HEK293 (cell line): ENCODE measurements at regions not wholly inside any gene's neighbourhood (a gene's known extent, or its start where the extent isn't known, plus 50 kb on each side); places are given as distances from the start of the nearest gene placed in this dataset.

Experiments
- EGR2 ChIP-seq: fragments of 450-650 bp; formaldehyde crosslinking; IDR thresholded peaks from 2 replicates; pipeline ENCODE4 v1.5.1; 2016; ENCODE audit warnings: low read depth, missing biosample characterization, missing genetic modification characterization
- GFI1B ChIP-seq: fragments of 450-650 bp; formaldehyde crosslinking; IDR thresholded peaks from 2 replicates; pipeline ENCODE4 v1.5.1; 2016; ENCODE audit warnings: missing biosample characterization, missing genetic modification characterization
- KLF10 ChIP-seq: fragments of 450-650 bp; IDR thresholded peaks from 2 replicates; pipeline ENCODE4 v1.5.1; 2018; ENCODE audit warnings: missing biosample characterization, mild to moderate bottlenecking, missing genetic modification characterization
- MYNN ChIP-seq: fragments of 450-650 bp; formaldehyde crosslinking; IDR thresholded peaks from 2 replicates; pipeline ENCODE4 v1.5.1; 2016; ENCODE audit warnings: missing biosample characterization, missing genetic modification characterization, borderline replicate concordance
- ZBTB21 ChIP-seq: fragments of 450-650 bp; formaldehyde crosslinking; IDR thresholded peaks from 2 replicates; pipeline ENCODE4 v1.5.1; 2017; ENCODE audit warnings: missing biosample characterization, missing genetic modification characterization
- ZNF121 ChIP-seq: fragments of 450-650 bp; formaldehyde crosslinking; IDR thresholded peaks from 2 replicates; pipeline ENCODE4 v1.5.1; 2016; ENCODE audit warnings: missing biosample characterization, missing genetic modification characterization
- ZNF426 ChIP-seq: fragments of 450-650 bp; formaldehyde crosslinking; IDR thresholded peaks from 2 replicates; pipeline ENCODE4 v1.5.1; 2017; ENCODE audit warnings: missing biosample characterization, missing genetic modification characterization, mild to moderate bottlenecking, inconsistent platforms, moderate library complexity
- ZNF501 ChIP-seq: fragments of 450-650 bp; formaldehyde crosslinking; IDR thresholded peaks from 2 replicates; pipeline ENCODE4 v1.5.1; 2016; ENCODE audit warnings: missing biosample characterization, missing genetic modification characterization
- ZSCAN30 ChIP-seq: fragments of 450-650 bp; IDR thresholded peaks from 2 replicates; pipeline ENCODE4 v1.5.1; 2018; ENCODE audit warnings: missing biosample characterization, mild to moderate bottlenecking, missing genetic modification characterization, moderate library complexity
- TF ChIP-seq, protein P1 (sequence below): fragments of 450-650 bp; formaldehyde crosslinking; IDR thresholded peaks from 2 replicates; pipeline ENCODE4 v1.5.1; 2016; ENCODE audit warnings: missing biosample characterization, missing genetic modification characterization
- TF ChIP-seq, protein P2 (sequence below): fragments of 450-650 bp; formaldehyde crosslinking; IDR thresholded peaks from 2 replicates; pipeline ENCODE4 v1.5.1; 2016; ENCODE audit warnings: missing biosample characterization, missing genetic modification characterization
- TF ChIP-seq, protein P3 (sequence below): fragments of 450-650 bp; formaldehyde crosslinking; IDR thresholded peaks from 2 replicates; pipeline ENCODE4 v1.5.1; 2016; ENCODE audit warnings: missing biosample characterization, missing genetic modification characterization
- TF ChIP-seq, protein P4 (sequence below): fragments of 450-650 bp; formaldehyde crosslinking; IDR thresholded peaks from 2 replicates; pipeline ENCODE4 v1.5.1; 2016; ENCODE audit warnings: missing biosample characterization, missing genetic modification characterization

DNA sequence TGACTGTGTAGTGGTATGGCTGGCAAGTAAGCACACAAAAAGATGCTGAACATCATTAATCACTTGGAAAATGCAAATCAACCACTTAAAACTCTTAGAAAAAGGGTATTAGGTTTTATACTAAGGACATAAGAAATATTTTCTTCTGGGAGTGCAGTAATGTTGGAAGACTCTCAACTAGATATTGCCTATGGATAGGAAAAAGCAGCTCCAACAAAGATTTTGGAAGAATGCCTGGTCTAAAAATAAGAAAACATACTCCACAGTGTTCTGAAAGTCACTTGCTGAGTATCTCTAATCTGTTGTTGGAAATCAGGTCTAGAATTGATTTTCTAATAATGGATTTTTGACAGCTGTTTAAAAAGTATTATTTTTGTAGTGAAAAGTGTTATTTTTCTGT lies 50.8 kb upstream of the PHYHIPL start:
- TF ChIP-seq, protein P1, sequence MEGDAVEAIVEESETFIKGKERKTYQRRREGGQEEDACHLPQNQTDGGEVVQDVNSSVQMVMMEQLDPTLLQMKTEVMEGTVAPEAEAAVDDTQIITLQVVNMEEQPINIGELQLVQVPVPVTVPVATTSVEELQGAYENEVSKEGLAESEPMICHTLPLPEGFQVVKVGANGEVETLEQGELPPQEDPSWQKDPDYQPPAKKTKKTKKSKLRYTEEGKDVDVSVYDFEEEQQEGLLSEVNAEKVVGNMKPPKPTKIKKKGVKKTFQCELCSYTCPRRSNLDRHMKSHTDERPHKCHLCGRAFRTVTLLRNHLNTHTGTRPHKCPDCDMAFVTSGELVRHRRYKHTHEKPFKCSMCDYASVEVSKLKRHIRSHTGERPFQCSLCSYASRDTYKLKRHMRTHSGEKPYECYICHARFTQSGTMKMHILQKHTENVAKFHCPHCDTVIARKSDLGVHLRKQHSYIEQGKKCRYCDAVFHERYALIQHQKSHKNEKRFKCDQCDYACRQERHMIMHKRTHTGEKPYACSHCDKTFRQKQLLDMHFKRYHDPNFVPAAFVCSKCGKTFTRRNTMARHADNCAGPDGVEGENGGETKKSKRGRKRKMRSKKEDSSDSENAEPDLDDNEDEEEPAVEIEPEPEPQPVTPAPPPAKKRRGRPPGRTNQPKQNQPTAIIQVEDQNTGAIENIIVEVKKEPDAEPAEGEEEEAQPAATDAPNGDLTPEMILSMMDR = no peak
- TF ChIP-seq, protein P2, sequence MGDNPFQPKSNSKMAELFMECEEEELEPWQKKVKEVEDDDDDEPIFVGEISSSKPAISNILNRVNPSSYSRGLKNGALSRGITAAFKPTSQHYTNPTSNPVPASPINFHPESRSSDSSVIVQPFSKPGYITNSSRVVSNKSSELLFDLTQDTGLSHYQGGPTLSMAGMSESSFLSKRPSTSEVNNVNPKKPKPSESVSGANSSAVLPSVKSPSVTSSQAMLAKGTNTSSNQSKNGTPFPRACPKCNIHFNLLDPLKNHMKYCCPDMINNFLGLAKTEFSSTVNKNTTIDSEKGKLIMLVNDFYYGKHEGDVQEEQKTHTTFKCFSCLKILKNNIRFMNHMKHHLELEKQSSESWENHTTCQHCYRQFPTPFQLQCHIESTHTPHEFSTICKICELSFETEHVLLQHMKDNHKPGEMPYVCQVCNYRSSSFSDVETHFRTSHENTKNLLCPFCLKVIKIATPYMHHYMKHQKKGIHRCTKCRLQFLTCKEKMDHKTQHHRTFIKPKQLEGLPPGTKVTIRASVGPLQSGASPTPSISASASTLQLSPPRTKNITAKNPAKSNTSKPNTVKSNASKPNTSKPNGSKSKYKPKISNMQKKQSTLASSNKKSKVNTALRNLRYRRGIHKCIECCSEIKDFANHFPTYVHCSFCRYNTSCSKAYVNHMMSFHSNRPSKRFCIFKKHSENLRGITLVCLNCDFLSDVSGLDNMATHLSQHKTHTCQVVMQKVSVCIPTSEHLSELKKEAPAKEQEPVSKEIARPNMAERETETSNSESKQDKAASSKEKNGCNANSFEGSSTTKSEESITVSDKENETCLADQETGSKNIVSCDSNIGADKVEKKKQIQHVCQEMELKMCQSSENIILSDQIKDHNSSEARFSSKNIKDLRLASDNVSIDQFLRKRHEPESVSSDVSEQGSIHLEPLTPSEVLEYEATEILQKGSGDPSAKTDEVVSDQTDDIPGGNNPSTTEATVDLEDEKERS (tag by site-specific recombination) = no peak
- no peak for TF ChIP-seq GFI1B (tag by site-specific recombination)
- no peak for TF ChIP-seq ZNF426 (tag by site-specific recombination)
- TF ChIP-seq, protein P3, sequence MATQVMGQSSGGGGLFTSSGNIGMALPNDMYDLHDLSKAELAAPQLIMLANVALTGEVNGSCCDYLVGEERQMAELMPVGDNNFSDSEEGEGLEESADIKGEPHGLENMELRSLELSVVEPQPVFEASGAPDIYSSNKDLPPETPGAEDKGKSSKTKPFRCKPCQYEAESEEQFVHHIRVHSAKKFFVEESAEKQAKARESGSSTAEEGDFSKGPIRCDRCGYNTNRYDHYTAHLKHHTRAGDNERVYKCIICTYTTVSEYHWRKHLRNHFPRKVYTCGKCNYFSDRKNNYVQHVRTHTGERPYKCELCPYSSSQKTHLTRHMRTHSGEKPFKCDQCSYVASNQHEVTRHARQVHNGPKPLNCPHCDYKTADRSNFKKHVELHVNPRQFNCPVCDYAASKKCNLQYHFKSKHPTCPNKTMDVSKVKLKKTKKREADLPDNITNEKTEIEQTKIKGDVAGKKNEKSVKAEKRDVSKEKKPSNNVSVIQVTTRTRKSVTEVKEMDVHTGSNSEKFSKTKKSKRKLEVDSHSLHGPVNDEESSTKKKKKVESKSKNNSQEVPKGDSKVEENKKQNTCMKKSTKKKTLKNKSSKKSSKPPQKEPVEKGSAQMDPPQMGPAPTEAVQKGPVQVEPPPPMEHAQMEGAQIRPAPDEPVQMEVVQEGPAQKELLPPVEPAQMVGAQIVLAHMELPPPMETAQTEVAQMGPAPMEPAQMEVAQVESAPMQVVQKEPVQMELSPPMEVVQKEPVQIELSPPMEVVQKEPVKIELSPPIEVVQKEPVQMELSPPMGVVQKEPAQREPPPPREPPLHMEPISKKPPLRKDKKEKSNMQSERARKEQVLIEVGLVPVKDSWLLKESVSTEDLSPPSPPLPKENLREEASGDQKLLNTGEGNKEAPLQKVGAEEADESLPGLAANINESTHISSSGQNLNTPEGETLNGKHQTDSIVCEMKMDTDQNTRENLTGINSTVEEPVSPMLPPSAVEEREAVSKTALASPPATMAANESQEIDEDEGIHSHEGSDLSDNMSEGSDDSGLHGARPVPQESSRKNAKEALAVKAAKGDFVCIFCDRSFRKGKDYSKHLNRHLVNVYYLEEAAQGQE (tag by site-specific recombination) = no peak
- TF ChIP-seq ZNF501 (tag by site-specific recombination) = no peak
- TF ChIP-seq, protein P4, sequence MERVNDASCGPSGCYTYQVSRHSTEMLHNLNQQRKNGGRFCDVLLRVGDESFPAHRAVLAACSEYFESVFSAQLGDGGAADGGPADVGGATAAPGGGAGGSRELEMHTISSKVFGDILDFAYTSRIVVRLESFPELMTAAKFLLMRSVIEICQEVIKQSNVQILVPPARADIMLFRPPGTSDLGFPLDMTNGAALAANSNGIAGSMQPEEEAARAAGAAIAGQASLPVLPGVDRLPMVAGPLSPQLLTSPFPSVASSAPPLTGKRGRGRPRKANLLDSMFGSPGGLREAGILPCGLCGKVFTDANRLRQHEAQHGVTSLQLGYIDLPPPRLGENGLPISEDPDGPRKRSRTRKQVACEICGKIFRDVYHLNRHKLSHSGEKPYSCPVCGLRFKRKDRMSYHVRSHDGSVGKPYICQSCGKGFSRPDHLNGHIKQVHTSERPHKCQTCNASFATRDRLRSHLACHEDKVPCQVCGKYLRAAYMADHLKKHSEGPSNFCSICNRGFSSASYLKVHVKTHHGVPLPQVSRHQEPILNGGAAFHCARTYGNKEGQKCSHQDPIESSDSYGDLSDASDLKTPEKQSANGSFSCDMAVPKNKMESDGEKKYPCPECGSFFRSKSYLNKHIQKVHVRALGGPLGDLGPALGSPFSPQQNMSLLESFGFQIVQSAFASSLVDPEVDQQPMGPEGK (tag by site-specific recombination) = no peak
- no peak for TF ChIP-seq ZNF121 (tag by site-specific recombination)
- TF ChIP-seq EGR2 (tag by site-specific recombination) = no peak
- no peak for TF ChIP-seq ZBTB21 (tag by site-specific recombination)
- TF ChIP-seq KLF10 (tag by site-specific recombination) = no peak
- no peak for TF ChIP-seq MYNN (tag by site-specific recombination)
- TF ChIP-seq ZSCAN30 (tag by site-specific recombination) = no peak
